ENCODE measurements at regions not wholly inside any gene's neighbourhood (a gene's known extent, or its start where the extent isn't known, plus 50 kb on each side); places are given as distances from the start of the nearest gene placed in this dataset.

DNA sequence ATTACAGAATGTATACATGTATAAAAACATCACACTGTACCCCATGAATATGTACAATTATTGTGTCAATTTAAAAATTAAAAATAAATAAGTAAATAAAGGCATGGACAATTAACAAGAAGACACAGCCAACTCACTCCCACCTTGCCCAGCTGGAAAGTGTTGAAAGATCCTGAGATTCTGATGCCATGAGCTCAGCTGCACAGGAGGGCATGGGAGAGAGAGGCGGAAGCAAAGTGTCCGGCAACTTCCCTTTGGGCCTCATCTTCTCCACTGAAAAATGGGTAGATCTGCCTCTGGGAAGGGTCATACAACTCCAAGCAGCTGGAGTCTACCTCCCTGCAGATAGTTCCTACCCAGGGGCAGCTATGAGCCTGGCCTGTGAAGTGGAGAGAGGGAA is 277.3 kb downstream of the UACA start:
- peaks cover 19% of the 10 kb centered on the region for H3K27me3 Mint-ChIP-seq (ENCODE audit: insufficient read depth, low read depth)
- no peak for DNase-seq (ENCODE audit: low spot score)
- no peak overlapping the region for H3K4me3 Mint-ChIP-seq

DNA sequence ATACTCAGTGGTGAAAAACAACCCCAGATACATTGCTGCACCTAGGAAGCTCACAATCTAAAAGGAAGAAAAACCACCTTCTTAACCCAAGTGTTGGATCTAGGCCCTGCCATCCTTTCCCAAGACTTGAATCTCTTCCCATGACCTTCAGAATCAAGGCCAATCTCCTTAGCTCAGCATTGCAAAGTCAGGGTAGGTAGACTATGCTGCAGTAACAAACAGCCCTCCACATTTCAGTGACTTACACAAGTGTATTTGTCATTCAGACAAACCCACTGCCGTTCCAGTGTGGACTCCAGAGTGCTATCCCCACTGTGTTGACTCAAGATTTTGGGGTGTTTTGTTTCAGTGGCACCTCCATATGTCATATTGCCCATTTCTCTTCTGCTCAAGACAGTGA is 278.4 kb downstream of the UACA start:
- H3K27me3 Mint-ChIP-seq (ENCODE audit: insufficient read depth, low read depth), result peaks cover 19% of the 10 kb centered on the region
- H3K9me3 ChIP-seq (ENCODE audit: low read depth), result no peaks in the 10 kb centered on the region
- no peaks in the 10 kb centered on the region for H3K27me3 ChIP-seq
- no peaks in the 10 kb centered on the region for H3K36me3 ChIP-seq
- H2AFZ ChIP-seq (replicated peaks), result no peak overlapping the region
- no peak overlapping the region for H3K27ac Mint-ChIP-seq
- no peak for DNase-seq (ENCODE audit: low spot score)
- H3K4me2 ChIP-seq, result no peak overlapping the region
- H3F3A ChIP-seq (ENCODE audit: low read depth), result no peaks in the 10 kb centered on the region
- H3K79me2 ChIP-seq (ENCODE audit: low read depth), result no peaks in the 10 kb centered on the region
- no peak overlapping the region for H3K4me3 Mint-ChIP-seq
- H3K36me3 Mint-ChIP-seq, result no peaks in the 10 kb centered on the region
- TF ChIP-seq, protein P1, sequence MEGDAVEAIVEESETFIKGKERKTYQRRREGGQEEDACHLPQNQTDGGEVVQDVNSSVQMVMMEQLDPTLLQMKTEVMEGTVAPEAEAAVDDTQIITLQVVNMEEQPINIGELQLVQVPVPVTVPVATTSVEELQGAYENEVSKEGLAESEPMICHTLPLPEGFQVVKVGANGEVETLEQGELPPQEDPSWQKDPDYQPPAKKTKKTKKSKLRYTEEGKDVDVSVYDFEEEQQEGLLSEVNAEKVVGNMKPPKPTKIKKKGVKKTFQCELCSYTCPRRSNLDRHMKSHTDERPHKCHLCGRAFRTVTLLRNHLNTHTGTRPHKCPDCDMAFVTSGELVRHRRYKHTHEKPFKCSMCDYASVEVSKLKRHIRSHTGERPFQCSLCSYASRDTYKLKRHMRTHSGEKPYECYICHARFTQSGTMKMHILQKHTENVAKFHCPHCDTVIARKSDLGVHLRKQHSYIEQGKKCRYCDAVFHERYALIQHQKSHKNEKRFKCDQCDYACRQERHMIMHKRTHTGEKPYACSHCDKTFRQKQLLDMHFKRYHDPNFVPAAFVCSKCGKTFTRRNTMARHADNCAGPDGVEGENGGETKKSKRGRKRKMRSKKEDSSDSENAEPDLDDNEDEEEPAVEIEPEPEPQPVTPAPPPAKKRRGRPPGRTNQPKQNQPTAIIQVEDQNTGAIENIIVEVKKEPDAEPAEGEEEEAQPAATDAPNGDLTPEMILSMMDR (IDR thresholded peaks at IDR 0.05), result no peak
- TF ChIP-seq EZH2 (IDR thresholded peaks at IDR 0.05) (no peak), EZH2phosphoT487 (IDR thresholded peaks at IDR 0.05) (no peak)
- H3K9me3 Mint-ChIP-seq, result no peaks in the 10 kb centered on the region
- H3K4me1 ChIP-seq, result no peaks in the 10 kb centered on the region
- no peaks in the 10 kb centered on the region for H4K20me1 ChIP-seq (ENCODE audit: low read depth)
- no peak overlapping the region for H3K9ac ChIP-seq
- H3K4me3 ChIP-seq, result no peak overlapping the region
- H3K4me1 Mint-ChIP-seq, result peaks cover 3% of the 10 kb centered on the region
- no peak overlapping the region for H3K27ac ChIP-seq

More for the DNA sequence above, 277.3 kb downstream of the UACA start:
- TF ChIP-seq, protein P1 (IDR thresholded peaks at IDR 0.05), result no peak
- no peak for TF ChIP-seq EZH2phosphoT487 (IDR thresholded peaks at IDR 0.05)
- TF ChIP-seq EZH2 (IDR thresholded peaks at IDR 0.05), result no peak
- H3K9me3 Mint-ChIP-seq, result no peaks in the 10 kb centered on the region
- no peaks in the 10 kb centered on the region for H3K9me3 ChIP-seq (ENCODE audit: low read depth)
- peaks cover 3% of the 10 kb centered on the region for H3K4me1 Mint-ChIP-seq
- no peak overlapping the region for H3K4me2 ChIP-seq
- H3K79me2 ChIP-seq (ENCODE audit: low read depth), result no peaks in the 10 kb centered on the region
- no peak overlapping the region for H3K4me3 ChIP-seq
- no peaks in the 10 kb centered on the region for H3K4me1 ChIP-seq
- H2AFZ ChIP-seq (replicated peaks), result no peak overlapping the region
- H3K36me3 Mint-ChIP-seq, result no peaks in the 10 kb centered on the region
- no peaks in the 10 kb centered on the region for H3K27me3 ChIP-seq
- no peak overlapping the region for H3K27ac Mint-ChIP-seq
- H3K36me3 ChIP-seq, result no peaks in the 10 kb centered on the region
- no peak overlapping the region for H3K27ac ChIP-seq
- no peaks in the 10 kb centered on the region for H4K20me1 ChIP-seq (ENCODE audit: low read depth)
- H3F3A ChIP-seq (ENCODE audit: low read depth), result no peaks in the 10 kb centered on the region
- H3K9ac ChIP-seq, result no peak overlapping the region

DNA sequence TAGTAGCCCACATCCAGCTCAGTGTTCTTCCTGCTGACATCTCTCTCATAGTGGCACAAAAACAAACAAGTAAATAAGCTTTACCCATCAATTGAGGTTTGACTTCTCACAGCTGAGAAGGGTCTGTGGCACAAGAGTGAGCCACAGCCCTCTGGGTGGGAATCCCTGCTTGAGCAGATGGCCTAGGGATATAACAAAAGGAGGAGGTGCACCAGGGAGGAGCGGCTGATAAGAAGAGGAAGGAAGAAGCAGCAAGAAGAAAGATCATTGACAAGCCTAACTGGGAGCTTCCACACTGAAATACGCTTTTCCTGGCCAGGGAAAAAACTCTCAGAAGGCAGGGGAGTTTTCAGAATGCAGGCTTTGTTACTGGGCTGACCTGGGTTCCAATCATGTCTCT is 279.8 kb downstream of the UACA start:
- Mint-ChIP-seq H3K9me3 (no peaks in the 10 kb centered on the region), H3K4me3 (no peak overlapping the region), H3K4me1 (peaks cover 9% of the 10 kb centered on the region), H3K27me3 (ENCODE audit: insufficient read depth, low read depth) (peaks cover 20% of the 10 kb centered on the region), H3K36me3 (no peaks in the 10 kb centered on the region), H3K27ac (no peak overlapping the region)
- no peaks in the 10 kb centered on the region for H3K79me2 ChIP-seq (ENCODE audit: low read depth)
- no peaks in the 10 kb centered on the region for H4K20me1 ChIP-seq (ENCODE audit: low read depth)
- no peaks in the 10 kb centered on the region for H3K9me3 ChIP-seq (ENCODE audit: low read depth)
- H2AFZ ChIP-seq (replicated peaks), result no peak overlapping the region
- TF ChIP-seq EZH2phosphoT487 (IDR thresholded peaks at IDR 0.05), result no peak
- TF ChIP-seq, protein P1 (IDR thresholded peaks at IDR 0.05), result no peak
- no peak for TF ChIP-seq EZH2 (IDR thresholded peaks at IDR 0.05)
- H3K27ac ChIP-seq, result no peak overlapping the region
- DNase-seq (ENCODE audit: low spot score), result no peak
- no peaks in the 10 kb centered on the region for H3K4me1 ChIP-seq
- H3K4me2 ChIP-seq, result no peak overlapping the region
- no peaks in the 10 kb centered on the region for H3K27me3 ChIP-seq
- H3K9ac ChIP-seq, result no peak overlapping the region
- H3F3A ChIP-seq (ENCODE audit: low read depth), result no peaks in the 10 kb centered on the region
- H3K36me3 ChIP-seq, result no peaks in the 10 kb centered on the region
- H3K4me3 ChIP-seq, result no peak overlapping the region
